8988T (cell line): ENCODE measurements at regions not wholly inside any gene's neighbourhood (a gene's known extent, or its start where the extent isn't known, plus 50 kb on each side); places are given as distances from the start of the nearest gene placed in this dataset.
A peak's percentile ranks its signal among the peaks of the same experiment; 100 is the strongest.

ENCODE experiments used
- DNase-seq: peaks from one replicate; pipeline ENCODE4 v3.0.0; 2011

DNA sequence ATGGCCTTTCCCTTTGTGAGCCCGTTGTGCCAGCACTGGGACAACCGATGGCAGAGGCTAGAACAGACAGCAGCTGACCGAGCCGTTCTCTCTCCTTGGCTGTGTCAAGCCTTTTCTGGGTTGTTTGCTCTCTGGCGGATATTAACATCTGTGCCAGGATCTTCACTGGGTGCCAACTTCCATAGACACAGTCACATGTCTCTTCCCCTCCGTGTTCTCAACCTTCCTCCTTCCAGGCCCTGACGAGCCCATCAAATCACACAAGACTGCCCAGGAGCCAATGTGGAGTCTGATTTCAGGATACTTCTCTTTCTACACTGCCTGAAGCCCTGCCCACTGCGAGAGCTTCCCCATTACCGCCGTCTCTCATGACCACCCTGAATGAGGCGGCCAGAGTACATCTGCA, 111.0 kb upstream of the RALGAPA2 start:
- DNase-seq = no peak

DNA sequence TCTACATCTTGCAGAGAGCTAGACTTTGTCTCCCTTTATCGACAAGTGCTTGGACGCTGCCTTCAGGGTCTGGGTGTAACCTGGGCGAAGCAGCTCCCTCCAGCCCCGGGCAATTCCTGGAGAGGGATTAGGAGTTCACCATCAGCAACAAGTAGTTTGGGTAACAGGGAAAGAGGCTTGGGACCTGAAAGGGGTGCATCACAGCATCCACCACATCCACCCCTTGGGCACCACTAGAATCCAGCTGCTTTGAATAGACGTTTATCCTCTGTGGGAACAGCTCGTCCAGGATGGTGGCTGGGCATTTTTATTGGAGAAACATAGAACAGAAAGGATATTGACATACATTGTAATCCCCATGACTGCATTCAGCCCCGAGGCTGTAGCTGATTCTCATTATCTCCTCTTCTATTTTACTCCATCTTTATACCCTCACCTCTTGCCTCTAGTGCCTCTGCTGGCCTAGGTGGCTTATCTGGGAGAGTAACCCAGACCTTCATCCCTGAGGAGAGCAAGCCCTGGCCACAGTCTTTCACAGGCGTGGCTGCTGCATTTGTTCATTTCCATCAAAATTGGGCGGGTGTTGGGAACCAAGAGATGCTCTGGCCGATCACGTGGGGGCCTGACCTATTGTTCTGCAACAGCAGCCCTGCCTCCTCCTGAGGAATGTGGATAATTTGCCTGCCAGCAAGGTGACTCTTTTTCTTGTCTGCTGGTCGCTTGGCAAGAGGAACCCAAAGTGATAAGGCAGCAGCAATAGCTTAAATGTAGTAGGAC, 109.2 kb upstream of the RALGAPA2 start:
- DNase-seq = no peak

DNA sequence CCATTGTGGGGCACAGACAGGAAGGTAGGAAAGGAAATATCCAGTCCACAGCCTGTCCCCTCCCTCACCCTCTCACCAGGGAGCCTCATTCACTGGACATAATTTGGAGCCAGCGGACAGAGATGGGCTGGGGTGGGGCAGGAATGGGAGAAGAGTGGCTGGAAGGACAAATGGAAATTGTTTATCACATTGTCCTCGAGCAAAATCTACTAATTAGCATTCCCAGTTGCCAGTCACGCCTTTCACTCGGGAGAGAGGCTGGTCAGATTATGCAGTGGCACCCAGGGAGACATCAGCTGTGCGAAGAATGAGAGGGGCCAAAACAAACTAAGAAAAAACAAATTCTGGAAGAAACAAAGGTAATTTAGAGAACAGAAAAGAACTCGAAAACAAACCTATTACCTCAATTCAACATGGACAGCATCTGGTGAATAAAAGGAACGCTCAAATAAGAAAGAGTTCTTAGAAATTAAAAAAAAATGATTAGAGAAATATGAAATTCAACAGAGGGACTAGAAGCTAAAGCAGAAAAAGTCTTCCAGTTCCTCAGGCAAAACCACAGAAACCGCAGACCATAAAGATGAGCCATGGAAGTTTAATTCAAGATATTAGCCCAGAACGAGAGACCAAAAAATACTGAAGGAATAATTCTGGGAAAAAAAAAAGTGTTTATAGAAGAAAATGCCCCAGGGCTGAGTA, 108.5 kb upstream of the RALGAPA2 start:
- DNase-seq = no peak

DNA sequence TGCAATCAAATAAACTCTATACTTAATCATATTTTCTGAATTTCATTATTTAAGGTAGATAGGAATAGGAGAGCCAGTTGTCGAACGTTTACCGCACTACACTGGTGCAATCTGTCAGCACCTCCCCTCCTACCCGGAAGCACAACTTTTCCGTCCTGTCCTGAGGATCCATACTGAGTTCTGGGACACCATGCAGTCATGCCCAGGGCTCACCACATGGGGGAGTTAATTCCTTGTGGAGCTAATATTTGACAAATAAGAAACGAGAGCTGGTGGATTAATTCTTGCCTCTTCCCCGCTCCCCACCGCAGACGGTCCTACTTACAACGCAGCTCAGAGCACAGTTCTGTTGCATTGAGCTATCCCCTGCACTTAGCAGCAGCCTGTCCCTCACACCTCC, 107.7 kb upstream of the RALGAPA2 start:
- DNase-seq = peak; percentile 48

DNA sequence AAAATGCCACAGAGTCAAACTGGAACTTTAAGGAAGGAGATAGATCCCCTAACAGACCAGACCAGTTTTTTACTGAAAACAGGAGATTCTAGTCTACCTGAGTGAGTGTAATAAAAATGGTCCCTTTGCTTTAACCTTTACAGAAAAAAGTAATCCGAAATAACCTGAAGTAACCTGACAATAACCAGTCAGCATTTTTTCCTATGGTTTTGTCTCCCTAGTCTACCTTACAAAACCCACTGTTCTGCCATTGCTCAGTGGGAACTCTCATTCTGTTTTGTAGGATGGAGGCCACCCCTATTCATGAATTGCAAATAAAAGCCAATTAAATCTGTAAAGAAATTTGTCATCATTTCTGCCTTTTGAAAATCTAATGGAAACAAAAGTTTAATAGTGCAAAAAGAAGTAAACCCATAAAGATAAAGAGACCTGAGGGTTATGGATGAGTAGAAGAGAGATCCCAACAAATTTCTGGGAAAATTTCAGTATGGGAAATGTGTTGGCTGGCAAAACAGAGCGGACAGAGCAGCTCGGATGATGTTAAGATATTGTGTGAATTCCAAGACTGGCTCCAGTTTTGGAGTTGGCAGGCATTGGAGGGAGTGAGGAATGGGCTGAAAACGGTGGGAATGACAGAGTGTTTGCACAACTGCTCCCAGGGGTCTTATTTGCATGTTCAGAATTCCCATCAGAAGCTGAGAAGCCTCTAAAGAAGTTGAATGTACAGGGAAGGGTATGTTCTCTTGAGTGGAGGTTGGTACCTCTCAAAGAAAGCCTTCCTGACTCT, 104.7 kb upstream of the RALGAPA2 start:
- no peak for DNase-seq

DNA sequence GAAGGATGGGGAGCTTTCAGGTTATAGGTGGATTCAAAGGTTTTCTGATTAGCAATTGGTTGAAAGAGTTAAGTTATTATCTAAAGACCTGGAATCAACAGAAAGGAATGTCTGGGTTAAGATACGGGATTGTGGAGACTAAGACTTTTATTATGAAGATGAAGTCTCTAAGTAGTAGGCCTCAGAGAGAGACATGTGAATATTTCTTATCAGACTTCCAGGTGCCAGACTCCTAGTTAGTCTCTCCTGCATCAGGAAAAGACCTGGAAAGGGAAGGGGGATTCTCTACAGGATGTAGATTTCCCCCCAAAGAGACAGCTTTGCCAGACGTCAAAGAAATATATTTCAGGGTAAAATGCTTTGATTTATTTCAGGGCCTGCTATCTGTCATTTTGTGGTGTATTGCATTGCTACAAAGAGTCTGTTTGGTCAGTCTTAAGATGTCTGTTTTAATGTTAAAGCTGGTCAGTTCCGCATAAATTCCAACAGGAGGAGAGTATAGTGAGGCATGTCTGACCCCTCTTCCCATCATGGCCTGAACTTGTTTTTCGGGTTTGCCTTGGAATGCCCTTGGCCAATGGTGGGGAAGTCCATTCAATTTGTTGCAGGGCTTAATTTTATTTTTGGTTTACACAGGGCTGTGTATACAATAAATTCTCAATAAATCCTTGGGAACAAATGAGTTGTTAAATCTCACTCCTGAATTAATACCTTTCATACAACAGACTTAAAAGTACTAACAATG, 103.4 kb upstream of the RALGAPA2 start:
- DNase-seq = no peak

DNA sequence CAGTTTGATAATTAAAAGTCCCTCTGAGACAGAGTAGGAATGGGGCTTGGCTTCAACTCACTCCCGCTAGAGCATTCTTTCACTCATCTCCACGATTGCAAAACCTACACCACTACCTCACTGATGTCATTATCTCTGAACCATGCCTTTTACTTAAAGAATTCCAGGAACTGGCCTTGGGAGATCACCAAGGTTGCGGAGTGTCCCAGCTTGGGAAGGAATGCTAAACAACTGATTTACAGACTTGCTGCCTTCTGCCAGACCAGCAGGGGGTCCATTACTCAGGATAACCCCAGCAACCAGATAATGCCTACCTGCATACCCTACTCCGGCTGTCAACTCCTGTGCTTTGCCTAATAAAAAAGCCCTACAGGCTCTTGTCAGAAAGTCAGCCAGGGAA, 102.2 kb upstream of the RALGAPA2 start:
- DNase-seq = no peak

DNA sequence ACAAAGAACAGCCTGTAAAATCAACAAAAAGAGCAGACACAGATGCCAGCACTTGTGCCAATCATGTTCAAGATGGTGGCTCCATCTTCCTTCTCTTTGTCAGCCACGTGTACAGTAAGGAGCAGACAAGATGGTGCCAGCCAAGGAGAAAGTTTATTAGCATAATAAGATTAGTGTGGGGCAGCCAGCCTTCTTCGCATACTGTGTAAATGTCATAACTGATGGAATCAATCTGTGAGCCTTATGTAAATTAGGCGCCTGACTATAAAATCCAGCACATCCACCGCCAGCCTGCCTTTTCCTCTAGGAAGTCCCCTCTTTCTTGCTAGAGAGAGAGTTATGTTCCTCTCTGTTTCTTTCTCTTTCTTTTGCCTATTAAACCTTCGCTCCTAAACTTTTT, 99.7 kb upstream of the RALGAPA2 start:
- DNase-seq = no peak

DNA sequence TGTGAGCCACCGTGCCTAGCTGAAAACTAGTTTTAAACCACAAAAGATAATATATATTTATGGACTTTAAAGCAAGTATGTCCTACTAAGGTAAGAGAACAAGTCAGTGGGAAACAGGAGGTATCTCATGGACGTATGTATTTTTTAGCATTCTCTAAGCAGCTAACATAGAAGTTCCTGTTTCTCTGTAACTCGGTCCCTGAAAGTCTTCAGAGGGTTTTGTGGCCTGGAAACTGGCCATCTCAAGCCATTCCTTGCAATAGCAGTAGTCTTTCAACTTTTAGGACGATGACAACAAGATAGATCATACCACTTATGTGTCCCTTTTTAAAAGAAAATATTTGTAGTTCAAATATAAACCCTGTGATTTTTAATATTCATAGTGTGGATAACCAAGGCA, 95.6 kb upstream of the RALGAPA2 start:
- no peak for DNase-seq

DNA sequence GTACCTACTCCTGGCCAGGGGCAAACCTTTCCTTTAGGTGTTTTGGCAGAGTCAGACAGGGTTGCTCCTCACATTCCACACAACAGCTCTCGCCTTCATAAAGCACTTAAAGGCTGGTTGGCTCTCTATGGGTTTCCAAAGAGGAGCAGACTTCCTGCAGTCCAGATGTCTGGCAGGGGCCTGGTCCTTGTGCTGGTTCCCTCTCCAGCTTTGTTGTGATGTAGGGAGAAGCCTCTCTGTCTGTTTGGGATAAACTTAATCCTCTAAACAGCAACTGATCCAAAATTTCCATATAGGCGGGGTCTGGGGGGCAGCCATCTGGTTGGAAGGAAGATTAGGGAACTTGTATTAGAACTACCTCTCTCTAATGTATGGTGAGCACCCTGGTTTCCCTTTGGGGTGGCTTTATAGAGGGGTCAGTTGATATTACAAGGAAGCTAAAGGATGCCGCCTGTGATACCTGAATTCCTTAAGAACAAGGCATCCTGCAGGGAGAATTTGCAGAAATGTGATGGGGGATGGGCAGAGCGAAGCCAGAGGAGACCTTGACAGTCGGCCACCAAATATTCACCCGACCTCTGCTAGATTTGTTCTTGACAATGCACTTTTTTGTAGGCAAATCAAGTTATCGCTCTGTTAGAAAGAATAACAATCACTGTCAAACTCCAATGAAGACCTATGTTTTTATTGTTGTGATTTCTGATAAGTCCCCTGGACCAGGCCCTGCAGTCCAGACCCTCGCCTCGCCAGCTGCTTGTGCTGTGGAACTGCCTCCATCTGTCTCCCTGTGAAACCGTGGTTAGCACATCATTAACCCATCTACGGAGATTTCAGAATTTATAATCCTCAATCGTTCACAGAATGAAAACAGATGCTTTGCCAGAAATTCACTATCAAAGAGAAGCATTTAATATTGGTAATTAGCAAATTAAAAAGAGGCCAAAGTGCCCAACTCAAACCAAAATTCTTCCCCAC, 94.0 kb upstream of the RALGAPA2 start:
- no peak for DNase-seq

DNA sequence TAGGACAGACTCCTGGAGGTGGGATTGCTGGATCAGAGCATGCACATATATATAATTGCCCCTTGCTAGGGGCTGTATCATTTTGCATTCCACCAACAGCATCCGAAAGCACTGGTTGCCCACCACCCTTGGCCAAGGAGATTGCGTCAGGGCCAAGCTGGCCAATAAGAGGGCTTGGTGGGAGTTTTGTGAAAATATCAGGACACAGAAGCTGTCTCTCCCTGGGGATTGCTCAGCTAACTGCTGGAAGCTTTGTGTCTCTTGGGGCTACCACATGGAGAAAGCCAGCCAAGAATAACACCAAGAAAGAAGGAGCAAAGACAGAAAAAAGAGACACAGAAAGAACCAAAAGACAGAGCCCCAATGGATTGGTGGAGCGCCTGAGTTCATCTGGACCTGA, 90.6 kb upstream of the RALGAPA2 start:
- DNase-seq = no peak

DNA sequence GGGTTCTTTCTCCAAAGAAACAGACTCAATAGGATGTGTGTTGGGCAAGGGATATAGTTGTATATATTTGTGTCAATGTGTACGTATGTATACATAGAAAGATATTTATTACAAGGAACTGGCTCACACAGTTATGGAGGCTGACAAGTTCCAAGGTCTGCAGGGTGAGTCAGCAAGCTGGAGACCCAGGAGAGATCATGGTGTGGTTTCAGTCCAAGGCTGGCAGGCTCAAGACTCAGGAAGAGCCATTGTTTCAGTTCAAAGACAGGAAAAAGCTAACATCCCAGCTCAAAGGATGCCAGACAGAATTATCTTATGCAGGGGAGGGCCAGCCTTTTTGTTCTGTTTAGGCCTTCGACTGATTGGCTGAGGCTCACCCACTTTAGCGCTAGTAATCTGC, 89.9 kb upstream of the RALGAPA2 start:
- no peak for DNase-seq

DNA sequence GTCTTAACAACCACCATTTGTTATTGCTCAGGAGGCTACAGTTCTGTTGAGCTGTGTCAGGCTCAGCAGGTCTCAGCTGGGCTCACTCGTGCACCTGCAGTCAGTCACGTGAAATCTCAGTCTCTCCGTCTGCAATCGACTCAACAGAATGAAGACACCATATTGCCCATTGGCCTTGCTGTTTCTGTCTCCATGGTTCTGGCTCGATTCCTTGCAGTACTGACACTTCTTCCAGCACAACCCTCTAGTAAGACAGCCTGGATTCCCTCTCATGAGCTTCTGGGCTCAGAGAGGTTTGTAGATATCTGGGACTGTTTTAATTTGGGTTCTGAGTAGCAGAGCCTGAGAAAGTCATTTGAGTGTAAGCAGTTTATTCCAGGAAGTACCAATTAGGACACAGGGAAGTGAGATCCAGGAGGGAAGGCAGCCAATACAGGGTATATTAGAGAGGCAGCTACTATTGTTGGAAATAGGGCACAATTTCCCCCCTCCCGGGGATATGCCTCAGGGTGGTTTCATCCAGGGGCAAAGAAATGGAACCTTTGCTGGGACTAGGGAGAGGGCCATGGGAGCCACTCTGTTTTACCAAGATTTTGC, 87.4 kb upstream of the RALGAPA2 start:
- no peak for DNase-seq

DNA sequence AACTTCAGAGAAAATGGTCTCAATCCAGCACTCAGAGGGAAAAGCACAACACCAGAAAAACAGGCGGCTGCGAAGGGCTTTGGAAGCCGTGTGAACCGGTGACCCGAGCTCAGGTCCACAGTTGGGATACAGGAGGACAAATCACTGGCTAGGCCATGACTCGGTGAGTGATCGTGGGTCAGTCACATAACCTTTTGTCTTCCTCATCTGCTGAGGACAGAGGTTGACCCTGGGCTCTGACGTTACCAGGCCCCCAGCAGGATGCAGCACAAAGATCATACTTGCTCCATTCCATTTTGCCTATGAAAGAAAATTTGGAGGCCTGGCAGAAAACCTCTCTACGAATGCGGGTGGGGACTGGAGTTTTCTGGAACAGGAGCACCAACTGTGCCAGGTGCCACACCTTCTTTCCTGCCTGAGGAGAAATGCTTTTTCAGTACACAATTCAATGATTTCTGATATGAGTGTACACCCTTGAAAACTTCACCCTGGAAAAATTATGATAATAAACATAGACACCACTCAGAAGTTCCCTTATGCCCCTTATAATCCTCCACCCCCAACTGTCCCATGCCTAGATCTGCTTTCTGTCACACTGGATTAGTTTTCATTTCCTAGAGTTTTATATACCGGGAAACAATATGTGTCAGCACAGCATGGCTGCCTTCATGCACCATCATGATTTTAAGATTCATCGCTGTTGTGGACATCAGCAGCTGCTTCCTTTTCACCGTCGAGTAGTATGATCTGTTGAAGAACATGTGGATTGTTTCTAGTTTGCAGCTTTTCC, 85.3 kb upstream of the RALGAPA2 start:
- no peak for DNase-seq

DNA sequence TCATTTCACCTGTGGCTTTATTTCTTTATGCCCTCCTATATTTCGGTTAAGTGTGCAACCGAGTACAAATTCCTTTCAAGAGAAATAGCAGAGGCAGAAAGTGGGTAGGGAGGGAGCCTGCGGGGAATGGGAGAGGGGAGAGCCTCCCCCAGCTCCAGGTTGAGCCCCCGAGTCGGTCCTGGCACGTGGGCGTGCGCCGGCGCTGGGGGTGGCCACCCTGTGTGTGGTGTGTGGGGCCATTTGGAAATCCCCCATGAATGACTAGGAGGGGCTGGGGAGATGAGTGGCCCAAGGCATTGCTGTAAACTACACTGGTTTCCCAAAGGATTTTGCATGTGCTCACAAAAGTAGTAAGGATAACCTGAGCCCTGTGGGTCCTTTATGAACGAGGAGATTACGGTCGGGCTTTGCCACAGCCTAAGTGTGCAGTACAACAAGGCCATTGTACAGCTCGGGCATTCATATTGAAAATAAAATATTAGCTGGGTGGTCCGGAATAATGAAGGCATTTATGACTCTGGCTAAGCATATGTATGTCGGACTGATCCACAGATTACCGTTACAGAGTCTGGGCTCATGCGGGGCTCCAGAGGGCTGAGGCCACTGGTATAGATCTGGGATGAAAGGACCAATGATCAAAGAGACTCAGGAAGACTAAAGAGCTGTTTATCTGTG, 84.5 kb upstream of the RALGAPA2 start:
- DNase-seq = no peak

DNA sequence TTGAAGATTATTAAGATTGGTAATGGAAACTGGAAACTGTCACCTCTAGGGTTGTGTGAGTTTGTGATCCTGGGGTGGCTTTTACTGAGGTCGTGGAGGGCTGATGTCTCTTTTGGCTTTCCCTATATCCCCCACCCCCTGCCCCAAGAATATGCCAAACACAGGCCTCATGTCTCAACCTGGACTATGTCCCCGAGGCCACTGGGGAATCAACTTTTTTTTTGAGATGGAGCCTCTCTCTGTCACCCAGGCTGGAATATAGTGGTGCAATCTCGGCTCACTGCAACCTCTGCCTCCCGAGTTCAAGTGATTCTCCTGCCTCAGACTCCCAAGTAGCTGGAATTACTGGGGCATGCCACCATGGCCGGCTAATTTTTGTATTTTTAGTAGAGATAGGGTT, 83.3 kb upstream of the RALGAPA2 start:
- no peak for DNase-seq

DNA sequence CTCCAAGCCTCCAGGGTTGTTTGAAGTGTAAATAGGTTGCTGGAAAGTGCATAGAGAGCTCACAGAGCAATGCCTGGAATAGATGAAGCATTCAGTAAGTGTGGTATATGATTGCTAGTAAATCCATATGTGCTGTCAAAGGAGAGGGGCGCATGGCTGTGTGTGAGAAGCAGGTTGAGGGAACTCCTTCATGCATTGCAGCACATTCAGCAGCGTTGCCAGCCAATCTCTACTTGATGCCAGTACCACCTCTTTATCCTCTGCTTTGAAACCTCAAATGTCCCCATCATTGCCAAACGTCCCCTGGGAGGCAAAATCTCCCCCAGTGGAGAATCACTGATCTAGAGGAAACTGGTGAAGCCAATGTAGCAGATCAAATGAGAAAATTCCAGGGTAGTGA, 82.7 kb upstream of the RALGAPA2 start:
- no peak for DNase-seq

DNA sequence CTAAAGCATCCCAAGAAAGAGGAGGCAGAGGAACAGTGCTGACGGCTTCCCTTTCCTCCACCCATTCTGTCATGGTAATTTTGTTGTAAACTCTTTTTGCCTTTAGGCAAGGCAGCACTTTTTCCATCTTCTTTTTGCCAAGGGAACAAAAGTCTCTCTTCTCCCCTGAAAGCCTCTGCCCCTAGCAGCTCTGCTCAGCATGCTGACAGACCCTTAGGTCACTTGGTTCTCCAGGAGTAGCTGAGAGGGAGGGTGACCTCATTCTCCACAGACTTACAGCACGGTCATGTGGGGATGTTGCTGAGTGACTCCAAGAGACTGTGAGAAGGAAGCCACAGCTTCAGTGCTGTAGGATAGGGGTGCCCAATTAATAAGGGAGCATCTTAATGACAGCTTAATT, 81.1 kb upstream of the RALGAPA2 start:
- DNase-seq = no peak

DNA sequence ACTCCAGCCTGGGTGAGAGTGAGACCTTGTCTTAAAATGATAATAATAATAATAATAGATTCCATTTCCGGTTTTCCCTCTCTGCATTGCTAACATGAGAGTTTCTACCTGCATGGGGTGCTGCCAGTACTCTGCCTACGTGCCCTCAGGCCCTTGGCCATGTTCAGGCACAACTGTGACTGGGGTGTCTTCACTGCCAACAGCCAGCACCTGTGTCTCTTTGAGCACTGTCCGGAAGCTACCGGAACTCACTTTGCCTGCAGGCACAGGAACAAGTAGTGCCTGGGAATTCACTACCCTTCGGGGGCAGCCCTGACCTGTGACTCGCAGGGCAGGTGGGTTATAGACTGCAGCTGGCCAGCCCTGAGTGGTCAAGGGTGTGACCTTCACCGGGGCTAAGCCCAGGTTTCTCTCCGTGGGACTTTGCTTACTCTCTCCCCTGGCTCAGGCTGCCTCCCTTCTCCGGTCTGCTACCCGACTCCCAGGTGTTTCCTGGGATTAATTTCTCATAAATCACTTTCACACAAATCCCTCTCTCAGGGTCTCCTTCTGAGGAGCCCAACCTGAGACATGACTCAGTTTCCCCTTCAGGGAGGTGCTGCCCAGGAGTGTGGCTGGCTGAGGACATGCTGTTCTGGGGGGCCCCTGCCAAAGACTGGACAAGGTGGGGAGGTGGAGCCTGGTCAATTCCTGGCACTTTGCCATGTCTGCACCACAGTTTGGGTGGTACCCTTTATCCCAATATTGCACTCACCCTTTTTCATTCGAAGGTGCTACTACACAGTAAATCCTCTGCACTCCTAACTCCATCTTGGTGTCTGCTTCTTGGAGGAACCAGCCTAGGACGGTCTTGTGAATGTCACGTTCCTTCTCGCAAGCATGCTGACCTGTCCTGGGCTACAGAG, 79.5 kb upstream of the RALGAPA2 start:
- no peak for DNase-seq
